ENCODE measurements at regions not wholly inside any gene's neighbourhood (a gene's known extent, or its start where the extent isn't known, plus 50 kb on each side); places are given as distances from the start of the nearest gene placed in this dataset.

DNA sequence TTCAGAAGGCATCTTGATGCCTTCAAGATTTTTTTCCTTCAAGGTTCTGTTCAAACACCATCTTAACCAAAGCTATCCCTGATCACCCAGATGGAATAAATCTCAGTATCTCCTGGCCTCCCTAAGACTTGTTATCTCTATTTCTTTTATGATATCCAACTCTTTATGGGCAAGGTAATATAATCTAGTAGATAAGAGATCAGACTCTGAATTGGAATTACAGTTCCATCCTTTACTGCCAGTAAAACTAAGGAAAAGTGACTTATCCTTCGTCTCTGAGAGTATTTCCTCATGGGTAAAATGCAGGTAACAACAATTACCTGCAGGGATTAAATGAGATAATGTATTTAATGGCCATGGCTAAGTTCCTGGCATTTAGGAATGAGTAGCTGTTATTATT lies 445.0 kb upstream of the DAB1 start:
- no peak for DNase-seq
- no peaks in the 10 kb centered on the region for H3K4me1 ChIP-seq
- H3K27ac ChIP-seq, result no peak overlapping the region
- 59 to 93% methylated on average over 1 of the region's 1 CpG for WGBS, 2 donors
- no peak overlapping the region for H3K4me3 ChIP-seq
- H3K36me3 ChIP-seq, result no peaks in the 10 kb centered on the region
- intact Hi-C loops (cut with DNase I), result no loop called here
- TF ChIP-seq POLR2A (IDR thresholded peaks at IDR 0.05), result no peak
- TF ChIP-seq, protein P1, sequence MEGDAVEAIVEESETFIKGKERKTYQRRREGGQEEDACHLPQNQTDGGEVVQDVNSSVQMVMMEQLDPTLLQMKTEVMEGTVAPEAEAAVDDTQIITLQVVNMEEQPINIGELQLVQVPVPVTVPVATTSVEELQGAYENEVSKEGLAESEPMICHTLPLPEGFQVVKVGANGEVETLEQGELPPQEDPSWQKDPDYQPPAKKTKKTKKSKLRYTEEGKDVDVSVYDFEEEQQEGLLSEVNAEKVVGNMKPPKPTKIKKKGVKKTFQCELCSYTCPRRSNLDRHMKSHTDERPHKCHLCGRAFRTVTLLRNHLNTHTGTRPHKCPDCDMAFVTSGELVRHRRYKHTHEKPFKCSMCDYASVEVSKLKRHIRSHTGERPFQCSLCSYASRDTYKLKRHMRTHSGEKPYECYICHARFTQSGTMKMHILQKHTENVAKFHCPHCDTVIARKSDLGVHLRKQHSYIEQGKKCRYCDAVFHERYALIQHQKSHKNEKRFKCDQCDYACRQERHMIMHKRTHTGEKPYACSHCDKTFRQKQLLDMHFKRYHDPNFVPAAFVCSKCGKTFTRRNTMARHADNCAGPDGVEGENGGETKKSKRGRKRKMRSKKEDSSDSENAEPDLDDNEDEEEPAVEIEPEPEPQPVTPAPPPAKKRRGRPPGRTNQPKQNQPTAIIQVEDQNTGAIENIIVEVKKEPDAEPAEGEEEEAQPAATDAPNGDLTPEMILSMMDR (IDR thresholded peaks at IDR 0.05), result no peak
- H3K27me3 ChIP-seq, result no peaks in the 10 kb centered on the region
- H3K9me3 ChIP-seq, result no peaks in the 10 kb centered on the region

DNA sequence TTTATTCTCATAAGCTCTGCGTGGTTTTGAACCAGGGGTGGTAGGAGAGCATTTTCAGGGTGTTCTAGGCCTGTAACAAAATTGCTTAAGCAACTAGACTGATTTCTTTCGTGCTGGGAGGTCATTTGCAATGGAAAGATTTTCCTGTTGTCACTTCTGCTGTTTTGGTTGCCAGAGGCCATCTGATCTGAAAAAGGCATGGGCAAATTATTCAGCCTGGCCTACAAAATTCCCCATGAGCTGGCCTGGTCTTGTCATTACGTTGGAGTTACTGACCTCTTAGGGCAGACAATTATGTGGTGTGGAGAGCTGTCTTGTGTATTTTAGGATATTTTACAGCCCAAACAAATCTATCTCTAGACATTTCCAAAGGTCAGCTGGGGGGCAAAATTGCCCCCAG lies 444.4 kb upstream of the DAB1 start:
- no peak for DNase-seq
- TF ChIP-seq, protein P1 (IDR thresholded peaks at IDR 0.05), result no peak
- no peak for TF ChIP-seq POLR2A (IDR thresholded peaks at IDR 0.05)
- intact Hi-C loops (cut with DNase I), result no loop called here

DNA sequence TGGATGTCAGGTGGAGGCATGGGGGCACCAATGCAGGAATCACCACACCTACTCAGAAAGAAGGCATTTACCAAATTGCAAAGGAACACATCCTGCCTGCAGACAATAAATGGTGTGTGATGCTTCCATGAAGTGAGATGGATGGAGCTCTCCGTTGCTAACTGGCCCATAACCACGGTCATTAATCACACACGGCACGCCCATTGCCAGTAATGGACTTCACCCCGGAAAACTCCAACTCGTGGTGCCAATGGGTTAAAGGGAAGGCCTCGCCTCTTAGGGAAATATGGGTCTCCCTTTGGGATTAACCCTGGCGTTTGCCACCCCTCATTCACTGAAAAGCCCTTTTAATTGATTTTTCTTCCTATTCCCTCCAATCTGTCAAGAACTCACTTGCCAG lies 443.1 kb upstream of the DAB1 start:
- H3K27me3 ChIP-seq, result no peaks in the 10 kb centered on the region
- TF ChIP-seq, protein P1 (IDR thresholded peaks at IDR 0.05), result no peak
- no peak for TF ChIP-seq POLR2A (IDR thresholded peaks at IDR 0.05)
- intact Hi-C loops (cut with DNase I), result no loop called here
- H3K36me3 ChIP-seq, result no peaks in the 10 kb centered on the region
- no peaks in the 10 kb centered on the region for H3K9me3 ChIP-seq
- no peak overlapping the region for H3K4me3 ChIP-seq
- WGBS, 2 donors, result 66 to 91% methylated on average over 8 of the region's 8 CpGs
- no peak overlapping the region for H3K27ac ChIP-seq
- DNase-seq, result no peak
- H3K4me1 ChIP-seq, result no peaks in the 10 kb centered on the region

More for the DNA sequence above, 444.4 kb upstream of the DAB1 start:
- H3K4me3 ChIP-seq, result no peak overlapping the region
- no peaks in the 10 kb centered on the region for H3K4me1 ChIP-seq
- H3K36me3 ChIP-seq, result no peaks in the 10 kb centered on the region
- H3K27ac ChIP-seq, result no peak overlapping the region
- no peaks in the 10 kb centered on the region for H3K27me3 ChIP-seq
- H3K9me3 ChIP-seq, result no peaks in the 10 kb centered on the region
- 69 to 77% methylated on average over 2 to 3 of the region's 3 CpGs for WGBS, 2 donors

DNA sequence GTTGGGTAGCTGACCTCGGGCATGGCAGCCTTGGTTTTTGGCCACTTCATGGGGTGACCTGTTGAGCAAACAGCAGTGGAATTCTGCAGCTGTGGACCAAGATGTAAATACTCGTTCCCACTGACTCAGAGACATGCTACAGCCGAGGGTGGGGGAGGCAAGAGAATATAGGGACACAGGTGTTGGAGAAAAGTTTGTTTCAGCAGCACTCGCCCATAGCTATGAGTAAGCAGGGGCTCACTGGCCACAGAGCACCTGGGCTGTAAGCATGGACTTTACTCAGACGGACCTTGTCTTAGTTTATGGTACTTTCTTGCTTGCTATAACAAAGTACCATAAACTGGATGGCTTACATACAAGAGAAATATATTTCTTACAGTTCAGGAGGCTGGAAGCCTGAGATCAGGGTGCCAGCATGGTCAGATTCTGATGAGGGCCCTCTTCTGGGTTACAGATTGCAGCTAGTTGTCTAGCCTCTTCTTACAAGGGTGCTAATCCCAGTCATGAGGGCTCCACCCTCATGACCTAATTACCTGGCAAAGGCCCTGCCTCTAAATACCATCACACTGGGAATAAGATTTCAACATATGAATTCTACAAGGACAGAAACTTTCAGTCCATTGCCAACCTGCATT lies 437.2 kb upstream of the DAB1 start:
- Histone ChIP-seq H3K27ac (no peak overlapping the region), H3K4me3 (no peak overlapping the region), H3K27me3 (no peaks in the 10 kb centered on the region), H3K9me3 (no peaks in the 10 kb centered on the region), H3K36me3 (no peaks in the 10 kb centered on the region), H3K4me1 (no peaks in the 10 kb centered on the region)
- 56 to 72% methylated on average over 5 of the region's 5 CpGs for WGBS, 2 donors
- TF ChIP-seq, protein P1 (IDR thresholded peaks at IDR 0.05), result no peak
- no peak for TF ChIP-seq POLR2A (IDR thresholded peaks at IDR 0.05)
- intact Hi-C loops (cut with DNase I), result no loop called here
- DNase-seq, result no peak

DNA sequence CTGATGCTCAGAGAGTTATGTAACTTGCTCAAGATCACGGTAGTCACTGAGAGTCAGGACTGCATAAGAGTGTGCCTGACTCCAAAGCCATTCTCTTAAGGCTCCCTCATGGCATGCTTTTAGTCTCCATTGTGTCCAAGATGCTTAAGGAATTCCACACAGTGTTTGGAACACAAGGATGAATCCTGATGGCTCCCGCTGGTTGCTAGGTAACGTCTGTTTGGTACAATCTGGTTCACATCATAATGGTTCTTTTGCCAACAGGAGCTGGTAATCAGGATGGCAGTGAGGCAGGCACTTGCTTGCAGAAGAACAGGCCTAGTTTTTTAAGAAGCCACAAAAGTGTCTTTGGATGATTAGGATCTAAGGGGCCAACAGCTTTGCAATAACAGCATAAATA lies 436.5 kb upstream of the DAB1 start:
- no peak for DNase-seq
- H3K36me3 ChIP-seq, result no peaks in the 10 kb centered on the region
- no peak overlapping the region for H3K27ac ChIP-seq
- TF ChIP-seq, protein P1 (IDR thresholded peaks at IDR 0.05), result no peak
- no peak for TF ChIP-seq POLR2A (IDR thresholded peaks at IDR 0.05)
- 86% methylated on average over 2 of the region's 3 CpGs for WGBS, 2 donors
- no peaks in the 10 kb centered on the region for H3K27me3 ChIP-seq
- H3K4me3 ChIP-seq, result no peak overlapping the region
- intact Hi-C loops (cut with DNase I), result no loop called here
- no peaks in the 10 kb centered on the region for H3K4me1 ChIP-seq
- H3K9me3 ChIP-seq, result no peaks in the 10 kb centered on the region
